IMR-90 (cell line): ENCODE measurements at regions not wholly inside any gene's neighbourhood (a gene's known extent, or its start where the extent isn't known, plus 50 kb on each side); places are given as distances from the start of the nearest gene placed in this dataset.

Experiments used
- ATAC-seq: fragments of 200-7000 bp; cut with Tn5 transposase; 2 replicates; pipeline ENCODE4 v1.9.1; 2020; ENCODE audit warnings: low read depth, mild to moderate bottlenecking, moderate library complexity
- BruUV-seq: library from RNA; stranded (reverse); fragments of 400-500 nt; replicated peaks from 2 replicates; lab custom pipeline; 2021; lab: Mats Ljungman, UMichigan
- CTCF ChIA-PET: fragments of 300-600 bp; formaldehyde crosslinking; extraction: SDS; loops from one replicate; lab custom pipeline; 2021; ENCODE audit warnings: antibody characterized with exemption; lab: Yijun Ruan, JAX
- POLR2A ChIA-PET: fragments of 300-600 bp; sonication (Branson Sonifier 250); formaldehyde crosslinking; loops from one replicate; lab custom pipeline; 2022; ENCODE audit warnings: antibody characterized with exemption; ENCODE audit not compliant: unreplicated experiment; lab: Charles Lee
- DNase-seq: peaks from one replicate; pipeline ENCODE4 v3.0.0; 2013
- H2AFZ ChIP-seq: replicated peaks from 2 replicates; pipeline ENCODE3; 2013; ENCODE audit warnings: low read length, mild to moderate bottlenecking; ENCODE audit not compliant: poor library complexity
- H2AK5ac ChIP-seq: 2 replicates; pipeline ENCODE4 v1.6.1; 2013; ENCODE audit warnings: low read depth, low read length, inconsistent platforms
- H2AK9ac ChIP-seq: replicated peaks from 2 replicates; pipeline ENCODE3; 2013; ENCODE audit warnings: mild to moderate bottlenecking, low read depth, low read length, moderate library complexity; ENCODE audit not compliant: poor library complexity
- H2BK120ac ChIP-seq: 2 replicates; pipeline ENCODE4 v1.6.1; 2013; ENCODE audit warnings: low read depth, low read length, inconsistent platforms
- H2BK15ac ChIP-seq: 3 replicates; pipeline ENCODE4 v1.6.1; 2013; ENCODE audit warnings: low read depth, low read length, inconsistent platforms
- H2BK20ac ChIP-seq: 2 replicates; pipeline ENCODE4 v1.6.1; 2013; ENCODE audit warnings: low read depth, mild to moderate bottlenecking, inconsistent platforms, low read length, moderate library complexity
- H2BK5ac ChIP-seq: 2 replicates; pipeline ENCODE4 v1.6.1; 2013; ENCODE audit warnings: mild to moderate bottlenecking, low read depth, low read length, inconsistent platforms; ENCODE audit not compliant: poor library complexity, severe bottlenecking
- H3K14ac ChIP-seq: replicated peaks from 2 replicates; pipeline ENCODE4 v1.6.1; 2013; ENCODE audit warnings: low read depth, low read length, inconsistent platforms
- H3K18ac ChIP-seq: 2 replicates; pipeline ENCODE4 v1.6.1; 2013; ENCODE audit warnings: low read depth, low read length, control low read depth
- H3K23ac ChIP-seq: 2 replicates; pipeline ENCODE4 v1.6.1; 2013; ENCODE audit warnings: low read depth, low read length, inconsistent platforms
- H3K27ac ChIP-seq: 2 replicates; pipeline ENCODE4 v1.5.1; 2013; ENCODE audit warnings: mild to moderate bottlenecking, control low read depth, low read length; ENCODE audit not compliant: insufficient read depth
- H3K27me3 ChIP-seq: 2 replicates; pipeline ENCODE4 v1.6.1; 2013; ENCODE audit warnings: low read length; ENCODE audit not compliant: control insufficient read depth, insufficient read depth
- H3K36me3 ChIP-seq: 2 replicates; pipeline ENCODE4 v1.6.1; 2013; ENCODE audit warnings: low read length, mixed read lengths; ENCODE audit not compliant: control insufficient read depth, insufficient read depth
- H3K4ac ChIP-seq: 2 replicates; pipeline ENCODE4 v1.6.1; 2013; ENCODE audit warnings: low read depth, low read length, inconsistent platforms
- H3K4me1 ChIP-seq: 2 replicates; pipeline ENCODE4 v1.6.1; 2013; ENCODE audit warnings: low read length, mixed read lengths; ENCODE audit not compliant: control insufficient read depth, insufficient read depth
- H3K4me2 ChIP-seq: 2 replicates; pipeline ENCODE4 v1.6.1; 2013; ENCODE audit warnings: low read depth, mild to moderate bottlenecking, control low read depth, low read length, moderate library complexity
- H3K4me3 ChIP-seq: 2 replicates; pipeline ENCODE4 v1.5.1; 2013; ENCODE audit warnings: low read depth, mild to moderate bottlenecking, control low read depth, low read length, moderate library complexity; ENCODE audit not compliant: insufficient read depth
- H3K56ac ChIP-seq: 2 replicates; pipeline ENCODE4 v1.6.1; 2013; ENCODE audit warnings: low read length, inconsistent platforms; ENCODE audit not compliant: insufficient read depth; ENCODE audit errors: extremely low read depth
- H3K79me1 ChIP-seq, 2 experiments: 2 replicates each; pipeline ENCODE4 v1.6.1; 2013; ENCODE audit warnings: low read length in 2 of 2, inconsistent platforms in 1 of 2, low read depth in 1 of 2
- H3K9ac ChIP-seq: 2 replicates; pipeline ENCODE4 v1.6.1; 2013; ENCODE audit warnings: low read depth, low read length, control low read depth
- H3K9me1 ChIP-seq: 2 replicates; pipeline ENCODE4 v1.6.1; 2013; ENCODE audit warnings: low read length, inconsistent platforms; ENCODE audit not compliant: insufficient read depth
- H3K9me3 ChIP-seq: 2 replicates; pipeline ENCODE4 v1.6.1; 2013; ENCODE audit warnings: low read length; ENCODE audit not compliant: control insufficient read depth, insufficient read depth
- H4K20me1 ChIP-seq: 2 replicates; pipeline ENCODE4 v1.6.1; 2013; ENCODE audit warnings: low read length, inconsistent platforms; ENCODE audit not compliant: insufficient read depth
- H4K5ac ChIP-seq: 2 replicates; pipeline ENCODE4 v1.6.1; 2013; ENCODE audit warnings: mild to moderate bottlenecking, low read depth, low read length, control low read depth
- H4K8ac ChIP-seq, 2 experiments: 2 replicates each; pipeline ENCODE4 v1.6.1; 2013; ENCODE audit warnings: low read depth in 2 of 2, low read length in 2 of 2, control low read depth in 1 of 2, inconsistent platforms in 1 of 2
- H4K91ac ChIP-seq: 2 replicates; pipeline ENCODE4 v1.6.1; 2013; ENCODE audit warnings: low read depth, low read length, inconsistent platforms; ENCODE audit not compliant: insufficient read depth
- BHLHE40 ChIP-seq: fragments of 150-350 bp; IDR thresholded peaks from 2 replicates; pipeline ENCODE4 v1.6.1; 2016; ENCODE audit warnings: mild to moderate bottlenecking, low read depth, low read length
- CEBPB ChIP-seq: IDR thresholded peaks from 2 replicates; pipeline ENCODE4 v1.6.1; 2012; ENCODE audit warnings: low read depth, low read length, improper control_type of control experiment
- CHD1 ChIP-seq: IDR thresholded peaks from 2 replicates; pipeline ENCODE4 v1.6.1; 2012; ENCODE audit warnings: low read depth, low read length, improper control_type of control experiment
- CTCF ChIP-seq: conservative IDR thresholded peaks from 2 replicates; pipeline ENCODE4 v1.5.1; 2012; ENCODE audit warnings: mild to moderate bottlenecking, low read depth, low read length, improper control_type of control experiment
- ELK1 ChIP-seq: fragments of 150-350 bp; IDR thresholded peaks from 2 replicates; pipeline ENCODE4 v1.6.1; 2016; ENCODE audit warnings: low read depth, mild to moderate bottlenecking, low read length, moderate library complexity, borderline replicate concordance
- FOS ChIP-seq: fragments of 150-350 bp; IDR thresholded peaks from 2 replicates; pipeline ENCODE4 v1.6.1; 2016; ENCODE audit warnings: low read depth, low read length
- MAFK ChIP-seq: IDR thresholded peaks from 2 replicates; pipeline ENCODE4 v1.6.1; 2012; ENCODE audit warnings: low read depth, low read length, improper control_type of control experiment
- MAZ ChIP-seq: IDR thresholded peaks from 2 replicates; pipeline ENCODE4 v1.6.1; 2012; ENCODE audit warnings: low read depth, mild to moderate bottlenecking, low read length, improper control_type of control experiment, moderate library complexity, borderline replicate concordance
- MXI1 ChIP-seq: IDR thresholded peaks from 2 replicates; pipeline ENCODE4 v1.6.1; 2012; ENCODE audit warnings: low read depth, mild to moderate bottlenecking, low read length, moderate library complexity, borderline replicate concordance
- NFE2L2 ChIP-seq: fragments of 150-350 bp; IDR thresholded peaks from 2 replicates; pipeline ENCODE4 v1.6.1; 2016; ENCODE audit warnings: low read depth, mild to moderate bottlenecking, low read length
- POLR2A ChIP-seq: IDR thresholded peaks from 2 replicates; pipeline ENCODE4 v1.6.1; 2012; ENCODE audit warnings: mild to moderate bottlenecking, low read depth, low read length
- RAD21 ChIP-seq: IDR thresholded peaks from 2 replicates; pipeline ENCODE4 v1.6.1; 2012; ENCODE audit warnings: low read length, improper control_type of control experiment
- RCOR1 ChIP-seq: IDR thresholded peaks from 2 replicates; pipeline ENCODE4 v1.6.1; 2012; ENCODE audit warnings: mild to moderate bottlenecking, low read length, improper control_type of control experiment; ENCODE audit not compliant: insufficient replicate concordance
- RFX5 ChIP-seq: IDR thresholded peaks from 2 replicates; pipeline ENCODE4 v1.8.0; 2012; ENCODE audit warnings: low read depth, mild to moderate bottlenecking, low read length, moderate library complexity
- SMC3 ChIP-seq: fragments of 150-350 bp; IDR thresholded peaks from 2 replicates; pipeline ENCODE4 v1.6.1; 2016; ENCODE audit warnings: low read depth, mild to moderate bottlenecking, antibody characterized with exemption, low read length, moderate library complexity
- USF2 ChIP-seq: fragments of 150-350 bp; IDR thresholded peaks from 2 replicates; pipeline ENCODE4 v1.6.1; 2017; ENCODE audit warnings: mild to moderate bottlenecking, antibody characterized with exemption, low read length, low read depth
- dilution Hi-C: fragments of 300-500 bp; cut with HindIII; formaldehyde crosslinking; loops from one replicate; pipeline ENCODE4 v1.14.3; 2018; ENCODE audit warnings: low sequenced_read_pairs; ENCODE audit not compliant: unreplicated experiment
- in situ Hi-C: fragments of 300-500 bp; cut with MboI; formaldehyde crosslinking; loops from 3 replicates; pipeline ENCODE4 v1.14.3; 2019; ENCODE audit warnings: low sequenced_read_pairs, inconsistent platforms, mixed read lengths
- intact Hi-C: fragments of 100-400 bp; cut with micrococcal nuclease; formaldehyde crosslinking; loops from 2 replicates; pipeline ENCODE4 v1.10.0; 2022

GRCh38 chr3:83946049-83946448, 1012.7 kb upstream of the CADM2 start:
- Histone ChIP-seq H3K18ac (no peak overlapping the region), H3K27ac (no peak overlapping the region), H2AK9ac (no peak overlapping the region), H4K91ac (no peak overlapping the region), H3K9ac (no peak overlapping the region), H2BK5ac (no peak overlapping the region), H4K8ac (no peak overlapping the region), H2BK15ac (no peak overlapping the region), H3K4me2 (no peak overlapping the region), H3K4me3 (no peak overlapping the region), H4K20me1 (no peaks in the 10 kb centered on the region), H3K79me1 (no peaks in the 10 kb centered on the region), H2AFZ (no peak overlapping the region), H2AK5ac (no peak overlapping the region), H3K27me3 (no peaks in the 10 kb centered on the region), H3K4ac (no peak overlapping the region), H3K9me3 (peaks cover 9% of the 10 kb centered on the region; the same call in 1 of the 2 replicates), H2BK20ac (no peak overlapping the region), H3K14ac (no peak overlapping the region), H3K9me1 (no peaks in the 10 kb centered on the region), H3K36me3 (no peaks in the 10 kb centered on the region), H4K5ac (no peak overlapping the region), H2BK120ac (no peak overlapping the region), H3K4me1 (no peaks in the 10 kb centered on the region), H3K56ac (no peak overlapping the region), H3K23ac (no peak overlapping the region)
- ChIA-PET CTCF (no interaction called here), POLR2A (no interaction called here)
- TF ChIP-seq NFE2L2 = no peak
- no peak for TF ChIP-seq MXI1
- no peak for TF ChIP-seq CEBPB
- TF ChIP-seq SMC3 = no peak
- TF ChIP-seq USF2 = no peak
- no peak for TF ChIP-seq FOS
- no peak for TF ChIP-seq MAFK
- no peak for TF ChIP-seq CHD1
- no peak for TF ChIP-seq POLR2A
- TF ChIP-seq BHLHE40 = no peak
- TF ChIP-seq RCOR1 = no peak
- TF ChIP-seq ELK1 = no peak
- TF ChIP-seq RAD21 = no peak
- no peak for TF ChIP-seq RFX5
- TF ChIP-seq CTCF = no peak
- TF ChIP-seq MAZ = no peak
- in situ Hi-C loops = no loop called here
- intact Hi-C loops = no loop called here
- ATAC-seq (no peak), DNase-seq (no peak)
- dilution Hi-C loops = no loop called here
- BruUV-seq = no TSS peak
